AG09309 (cell line): ENCODE measurements at regions not wholly inside any gene's neighbourhood (a gene's known extent, or its start where the extent isn't known, plus 50 kb on each side); places are given as distances from the start of the nearest gene placed in this dataset.

Experiments
- DNase-seq: peaks from one replicate; pipeline ENCODE4 v3.0.0-alpha.2; 2010; ENCODE audit warnings: low read depth
- H3K4me3 ChIP-seq: 2 replicates; pipeline ENCODE4 v1.5.1; 2011; ENCODE audit warnings: mild to moderate bottlenecking, low read depth, low read length, moderate library complexity; ENCODE audit not compliant: control insufficient read depth
- CTCF ChIP-seq: IDR thresholded peaks from 2 replicates; pipeline ENCODE4 v1.5.1; 2011; ENCODE audit warnings: mild to moderate bottlenecking, low read depth, low read length, inconsistent platforms; ENCODE audit not compliant: insufficient read depth, control insufficient read depth; ENCODE audit errors: missing control alignments

- no peak overlapping the region for H3K4me3 ChIP-seq
- no peak for DNase-seq
- no peak for TF ChIP-seq CTCF
Observed at GRCh38 chr18:25805939-25806338, 284.5 kb downstream of the SS18 start.

- peak; percentile 86 for DNase-seq
- TF ChIP-seq CTCF: no peak
- H3K4me3 ChIP-seq: no peak overlapping the region
Observed at GRCh38 chr18:25805323-25805722, 285.1 kb downstream of the SS18 start.

- DNase-seq: no peak
- no peak for TF ChIP-seq CTCF
- H3K4me3 ChIP-seq: no peak overlapping the region
Observed at GRCh38 chr18:25799231-25799630, 291.2 kb downstream of the SS18 start.

GRCh38 chr18:25798046-25798445 lies 292.4 kb downstream of the SS18 start:
- DNase-seq: no peak
- no peak overlapping the region for H3K4me3 ChIP-seq
- no peak for TF ChIP-seq CTCF

- no peak for TF ChIP-seq CTCF
- no peak for DNase-seq
- no peak overlapping the region for H3K4me3 ChIP-seq
Observed at GRCh38 chr18:25795213-25795612, 295.2 kb downstream of the SS18 start.

- H3K4me3 ChIP-seq: no peak overlapping the region
- no peak for TF ChIP-seq CTCF
- no peak for DNase-seq
Observed at GRCh38 chr18:25787276-25787675, 303.1 kb downstream of the SS18 start.

GRCh38 chr18:25786758-25787157 lies 303.7 kb downstream of the SS18 start:
- no peak overlapping the region for H3K4me3 ChIP-seq
- TF ChIP-seq CTCF: no peak
- DNase-seq: peak; percentile 47
